ENCODE measurements at regions not wholly inside any gene's neighbourhood (a gene's known extent, or its start where the extent isn't known, plus 50 kb on each side); places are given as distances from the start of the nearest gene placed in this dataset.

GRCh38 chr22:46053563-46054090 lies 76.7 kb upstream of the WNT7B start:
- DNase-seq, result peak in 40 of 56 donors; percentile 54 to 97 (median 84)

- DNase-seq, result peak in 34 of 56 donors; percentile 55 to 95 (median 80)
These were observed 77.4 kb upstream of the WNT7B start for GRCh38 chr22:46054091-46055073.

DNA sequence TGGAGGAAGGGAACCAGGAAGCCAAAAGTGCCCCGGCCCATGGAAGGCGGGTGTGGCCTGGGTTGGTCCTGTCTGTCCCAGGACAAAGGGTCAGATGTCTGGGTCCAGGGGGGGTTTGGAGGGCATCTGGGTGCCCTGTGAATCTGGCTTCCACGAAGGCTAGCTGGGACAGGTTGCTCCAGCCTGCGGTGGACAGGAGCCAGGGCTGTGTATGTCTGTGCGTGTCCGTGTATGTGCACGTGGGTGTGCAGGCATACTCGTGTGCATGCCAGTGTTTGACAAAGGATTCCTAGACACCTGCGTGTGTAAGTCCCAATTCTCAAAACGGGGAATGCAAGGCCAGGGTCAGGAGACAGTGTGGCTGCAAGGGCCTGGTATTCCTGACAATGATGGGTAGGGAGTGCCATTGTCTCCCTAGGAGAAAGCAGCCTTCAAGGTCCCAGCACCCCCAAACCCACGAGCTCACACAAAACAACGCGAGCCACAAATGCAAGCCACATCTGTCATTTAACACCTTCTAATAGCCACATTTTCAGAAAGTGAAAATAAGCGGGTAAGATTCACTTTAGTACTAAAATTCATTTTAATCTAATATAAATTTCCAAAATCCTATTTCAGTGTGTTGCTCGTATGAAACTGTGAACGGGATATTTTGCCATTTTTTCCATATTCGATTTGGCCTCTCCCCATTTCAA lies 78.4 kb upstream of the WNT7B start:
- no peak for DNase-seq

- DNase-seq, result peak in 52 of 56 donors; percentile 54 to 95 (median 88)
These were observed 79.1 kb upstream of the WNT7B start for GRCh38 chr22:46055911-46056545.

GRCh38 chr22:46056546-46057245 lies 79.7 kb upstream of the WNT7B start:
- no peak for DNase-seq

GRCh38 chr22:46057246-46058090 lies 80.5 kb upstream of the WNT7B start:
- DNase-seq, result peak in 1 of 56 donors; percentile 39

DNA sequence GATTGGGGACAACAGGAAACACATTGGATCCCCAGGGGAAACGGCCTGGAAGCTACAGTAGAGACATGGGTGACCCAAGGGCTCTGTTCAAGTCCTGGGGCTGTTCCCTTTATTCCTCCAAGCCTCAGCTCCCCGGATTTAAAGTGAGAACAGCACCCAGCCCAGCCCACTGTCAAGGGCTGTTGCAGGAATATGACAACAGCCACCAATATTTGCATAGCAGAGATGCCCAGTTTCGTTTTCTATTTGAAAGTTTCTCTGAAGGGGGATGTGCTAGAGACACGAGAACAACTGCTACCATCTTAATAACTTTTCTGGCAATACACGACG lies 81.1 kb upstream of the WNT7B start:
- peak in 4 of 56 donors; percentile 44 to 51 (median 47) for DNase-seq

DNA sequence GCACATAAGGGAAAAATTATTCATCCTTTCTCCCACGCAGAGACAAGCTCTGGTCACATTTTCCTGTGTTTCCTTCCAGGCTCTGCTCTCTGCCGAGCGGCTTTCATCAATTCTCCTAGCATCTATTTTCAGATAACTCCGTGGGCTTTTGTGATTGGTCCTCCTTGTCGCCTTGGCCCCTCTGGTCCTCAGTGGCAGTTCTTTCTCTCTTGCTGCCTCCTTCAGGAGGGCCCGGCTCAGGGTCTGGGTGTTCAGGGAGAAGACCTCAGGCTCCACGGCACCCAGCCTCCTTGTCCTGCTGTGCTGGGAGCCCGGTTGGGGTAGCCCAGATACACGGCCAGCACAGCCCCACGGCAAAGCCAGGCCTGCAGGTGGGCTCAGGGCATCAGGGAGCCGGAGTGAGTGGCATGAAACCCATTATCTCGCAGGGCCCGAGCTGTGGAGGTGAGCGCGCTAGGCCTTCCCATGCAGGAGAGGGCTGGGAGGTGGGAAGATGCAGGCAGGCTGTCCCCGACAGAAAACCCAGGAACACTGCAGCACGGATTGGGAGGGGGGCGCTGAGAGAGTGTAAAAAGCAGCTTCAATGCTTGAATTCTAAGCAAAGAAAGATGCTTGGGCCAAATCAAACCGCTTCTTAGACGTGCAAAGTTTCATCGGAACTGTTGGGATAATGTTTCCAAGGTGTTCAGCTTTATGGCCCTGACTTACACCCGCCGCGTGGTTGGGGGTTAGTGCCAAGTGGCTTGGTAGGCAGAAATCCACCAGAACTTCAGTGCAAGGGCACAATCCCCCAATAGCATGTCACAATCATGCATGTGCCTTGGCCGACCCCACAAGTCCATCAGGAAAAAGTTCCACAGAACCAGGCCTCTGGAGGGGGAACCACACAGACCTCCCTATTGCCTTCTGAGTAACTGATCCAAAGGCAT lies 81.9 kb upstream of the WNT7B start:
- DNase-seq, result peak in 1 of 56 donors; percentile 43

- DNase-seq, result no peak
These were observed 83.5 kb upstream of the WNT7B start for GRCh38 chr22:46060292-46061123.

- no peak for DNase-seq
These were observed 84.2 kb upstream of the WNT7B start for GRCh38 chr22:46061124-46061500.

- DNase-seq, result no peak
These were observed 84.7 kb upstream of the WNT7B start for GRCh38 chr22:46061501-46062231.

- DNase-seq, result no peak
These were observed 85.3 kb upstream of the WNT7B start for GRCh38 chr22:46062232-46062615.

DNA sequence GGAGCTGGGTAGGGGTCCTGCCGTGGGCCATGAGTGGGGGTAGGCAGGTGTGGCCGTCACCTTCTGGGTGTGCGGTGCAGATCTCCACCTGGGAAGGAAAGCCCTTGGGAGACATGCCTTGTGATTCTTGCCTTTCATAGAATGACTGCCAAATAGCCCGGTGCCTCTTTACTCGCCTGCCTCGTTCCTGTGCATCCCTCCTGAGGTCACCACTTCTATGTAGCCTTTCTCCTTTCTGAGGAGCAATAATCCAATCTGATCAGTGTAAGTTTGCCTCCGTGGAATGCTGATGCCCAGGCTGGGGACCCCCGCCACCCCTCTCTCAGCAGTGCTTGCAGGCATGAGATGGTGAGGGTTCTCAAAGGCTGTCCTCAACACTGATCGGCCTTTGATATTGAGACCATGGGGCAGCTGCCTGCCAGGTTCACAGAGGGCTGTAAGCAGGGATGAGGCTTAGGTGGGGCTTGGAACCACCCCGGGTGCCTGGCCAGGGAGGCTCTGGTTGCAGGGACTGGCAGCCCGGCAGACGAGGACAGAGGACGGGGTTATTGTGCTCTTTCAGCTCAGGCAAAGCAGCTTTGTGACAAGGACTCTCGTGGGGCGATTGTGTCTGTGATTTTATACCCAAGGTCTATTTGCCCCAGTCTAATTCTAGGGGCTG lies 86.1 kb upstream of the WNT7B start:
- DNase-seq, result no peak

DNA sequence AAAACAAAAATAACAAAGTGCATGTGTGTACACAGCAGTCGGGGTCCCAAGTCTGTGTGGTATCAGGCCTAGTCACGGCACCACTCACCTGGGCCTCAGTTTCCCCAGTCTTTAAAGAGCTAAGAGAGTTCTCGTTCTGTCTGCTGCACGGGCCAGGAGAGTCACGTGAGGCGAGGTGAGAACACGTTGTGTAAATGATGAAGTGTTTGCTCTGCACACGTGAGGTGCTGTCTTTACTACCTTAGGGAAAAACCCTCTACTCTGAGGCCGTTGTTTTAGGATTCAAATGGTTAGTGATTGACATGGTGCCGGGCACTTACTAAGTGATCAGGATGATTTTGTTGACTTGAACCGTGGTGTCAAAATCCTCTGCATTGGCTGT lies 86.5 kb upstream of the PPARA start:
- no peak for DNase-seq

DNA sequence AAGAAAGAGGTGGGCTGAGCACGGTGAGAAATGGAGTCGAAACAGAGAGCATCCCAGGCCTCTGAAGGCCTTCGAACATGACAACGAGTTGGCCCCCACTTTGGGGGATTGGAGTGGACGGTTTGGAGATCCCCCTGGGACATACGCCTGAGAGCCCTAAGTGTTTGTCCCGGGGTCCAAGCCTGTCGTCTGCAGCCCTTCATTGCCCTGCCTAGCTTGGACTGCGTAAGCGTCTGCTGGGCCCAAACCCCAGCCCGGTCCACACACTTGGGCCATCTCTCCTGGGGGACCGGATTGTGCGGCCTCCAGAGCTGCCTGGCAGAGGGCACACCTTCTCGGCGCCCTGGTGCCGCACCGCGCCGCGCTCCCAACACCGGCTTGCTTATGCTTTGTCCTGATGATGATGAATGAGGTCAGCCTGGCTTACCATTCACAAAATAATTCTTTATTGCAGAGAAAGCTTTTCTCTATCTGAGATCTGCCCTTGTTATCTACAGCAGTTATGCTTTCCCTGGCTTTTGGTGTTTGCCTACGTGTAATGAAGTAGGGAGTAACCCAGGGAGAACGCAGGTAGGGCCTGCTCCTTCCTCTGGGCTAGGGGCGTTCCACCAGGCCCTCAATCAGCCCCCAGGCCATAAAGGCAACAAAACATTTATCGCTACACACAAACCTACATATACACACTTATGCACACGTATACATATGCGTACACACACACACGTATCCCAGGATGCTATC lies 85.9 kb upstream of the PPARA start:
- no peak for DNase-seq
